ENCODE measurements at regions not wholly inside any gene's neighbourhood (a gene's known extent, or its start where the extent isn't known, plus 50 kb on each side); places are given as distances from the start of the nearest gene placed in this dataset.

- no peak for TF ChIP-seq CTCF (conservative IDR thresholded peaks at IDR 0.05)
Measured at GRCh38 chr2:196444442-196444841, 195.1 kb upstream of the CCDC150 start.

More at GRCh38 chr2:196444442-196444841, 195.1 kb upstream of the CCDC150 start:
- no peaks in the 10 kb centered on the region for H3K4me1 ChIP-seq (ENCODE audit: insufficient read depth, low read length)
- no peak overlapping the region for H3K14ac ChIP-seq (ENCODE audit: insufficient read depth, low read length)
- no peak overlapping the region for H3K4me2 ChIP-seq (ENCODE audit: insufficient read depth, insufficient read length, low read length)
- Mint-ChIP-seq H3K27me3 (ENCODE audit: low read depth) (no peaks in the 10 kb centered on the region), H3K4me3 (no peak overlapping the region), H3K4me1 (no peaks in the 10 kb centered on the region), H3K27ac (no peak overlapping the region), H3K9me3 (no peaks in the 10 kb centered on the region), H3K36me3 (ENCODE audit: insufficient read depth in 1 of 3, low read depth in 3 of 3) (no peaks in the 10 kb centered on the region)
- no peak overlapping the region for H4K8ac ChIP-seq (replicated peaks; ENCODE audit: insufficient read length, low read depth, low read length)
- H3K23ac ChIP-seq (ENCODE audit: insufficient read length, low read depth, low read length): no peak overlapping the region
- H2BK120ac ChIP-seq (ENCODE audit: low read depth, low read length, poor library complexity, severe bottlenecking): no peak overlapping the region
- no peak overlapping the region for H2AFZ ChIP-seq (ENCODE audit: low read length)
- WGBS (ENCODE audit: extremely low coverage, insufficient read length, low lambda C conversion rate): no CpG with 5 or more reads among the region's 1 CpG
- H3K18ac ChIP-seq (ENCODE audit: insufficient read length, low read depth, low read length): no peak overlapping the region
- no peaks in the 10 kb centered on the region for H4K20me1 ChIP-seq (ENCODE audit: control insufficient read depth, insufficient read depth, insufficient read length)
- no peak overlapping the region for H3K56ac ChIP-seq (ENCODE audit: insufficient read length, low read depth, low read length)
- no peak overlapping the region for H2BK15ac ChIP-seq (ENCODE audit: low read depth, low read length)
- H3K23me2 ChIP-seq (ENCODE audit: insufficient read length, low read depth, low read length, poor library complexity, severe bottlenecking): no peaks in the 10 kb centered on the region
- no peaks in the 10 kb centered on the region for H3K27me3 ChIP-seq (ENCODE audit: insufficient read depth, low read length)
- no peak overlapping the region for H2BK5ac ChIP-seq (ENCODE audit: insufficient read length, low read length)
- no peak overlapping the region for H3T11ph ChIP-seq (ENCODE audit: low read length)
- H4K5ac ChIP-seq (ENCODE audit: insufficient read length, low read depth, low read length): no peak overlapping the region
- H3K4ac ChIP-seq (ENCODE audit: low read depth, low read length): no peak overlapping the region
- no peaks in the 10 kb centered on the region for H3K79me2 ChIP-seq (ENCODE audit: insufficient read depth, low read length)
- H3K9ac ChIP-seq (ENCODE audit: extremely low read depth, insufficient read length, low read length): no peak overlapping the region
- H3K9me3 ChIP-seq (ENCODE audit: control insufficient read depth, low read depth, low read length): no peaks in the 10 kb centered on the region
- no peak overlapping the region for H2BK12ac ChIP-seq (ENCODE audit: insufficient read length, low read depth, low read length)
- no peak overlapping the region for H2BK20ac ChIP-seq (ENCODE audit: low read depth, low read length, poor library complexity, severe bottlenecking)
- no peak overlapping the region for H4K91ac ChIP-seq (ENCODE audit: insufficient read length, low read depth, low read length)
- no peak for DNase-seq
- no peak overlapping the region for H3K27ac ChIP-seq (ENCODE audit: insufficient read length, low read depth, low read length)
- no peak overlapping the region for H2AK5ac ChIP-seq (ENCODE audit: insufficient read length, low read length)
- H3K79me1 ChIP-seq (ENCODE audit: insufficient read depth, low read depth, low read length, poor library complexity, severe bottlenecking): no peaks in the 10 kb centered on the region

Data from H9 (cell line).